Medulla oblongata (tissue), 1 donor: ENCODE measurements at regions not wholly inside any gene's neighbourhood (a gene's known extent, or its start where the extent isn't known, plus 50 kb on each side); places are given as distances from the start of the nearest gene placed in this dataset.

ENCODE experiments used
- DNase-seq: peaks from one replicate; pipeline ENCODE4 v3.0.0-alpha.2; 2015; ENCODE audit errors: extremely low spot score

DNA sequence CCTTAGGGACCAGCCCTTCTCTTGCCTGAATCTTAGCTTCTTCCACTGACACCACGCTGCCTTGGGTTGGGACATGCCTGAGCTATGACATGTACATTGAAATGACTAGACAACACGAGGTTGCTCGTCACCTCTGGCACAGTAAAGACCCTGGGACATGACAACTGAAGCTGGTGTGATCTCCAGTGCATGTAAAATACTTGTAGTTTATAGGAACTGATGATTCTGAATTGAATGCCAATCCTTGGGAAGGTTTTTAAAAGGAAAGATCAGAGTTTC, 100.7 kb upstream of the PGRMC2 start:
- DNase-seq: no peak

DNA sequence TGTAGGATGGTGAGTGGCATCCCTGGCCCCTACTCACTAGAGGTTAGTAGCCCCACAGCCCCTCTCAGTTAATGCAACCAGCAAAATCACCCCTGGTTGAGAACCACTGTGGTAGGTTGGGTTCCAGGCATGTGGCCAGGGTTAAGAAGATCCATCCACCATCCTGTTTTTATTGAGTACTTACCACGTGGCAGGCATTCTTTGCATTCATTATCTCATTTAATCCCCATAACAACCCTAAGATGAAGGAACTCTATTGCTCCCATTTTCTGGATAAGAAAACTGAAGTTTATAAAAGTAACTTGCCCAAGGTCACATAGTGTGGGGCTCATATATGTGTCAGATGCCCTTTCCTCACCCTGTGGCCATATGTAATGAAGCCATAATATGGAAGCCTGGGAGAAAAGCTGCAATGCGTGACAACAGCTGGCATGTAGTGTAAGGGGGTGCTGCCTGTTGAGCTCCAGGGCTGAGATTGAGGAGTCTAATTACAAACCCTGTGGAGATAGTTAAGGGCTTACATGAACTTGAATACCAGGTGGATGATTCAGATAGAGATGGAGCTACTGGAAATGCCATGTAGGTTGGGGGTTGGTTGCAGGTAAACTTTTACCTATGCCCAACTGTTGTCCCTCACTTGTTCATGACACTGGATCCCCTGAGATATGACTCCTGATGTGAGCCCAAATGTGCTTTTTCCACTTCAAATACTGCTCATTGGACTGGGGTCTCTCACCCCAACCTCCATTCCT, 100.2 kb upstream of the PGRMC2 start:
- no peak for DNase-seq

DNA sequence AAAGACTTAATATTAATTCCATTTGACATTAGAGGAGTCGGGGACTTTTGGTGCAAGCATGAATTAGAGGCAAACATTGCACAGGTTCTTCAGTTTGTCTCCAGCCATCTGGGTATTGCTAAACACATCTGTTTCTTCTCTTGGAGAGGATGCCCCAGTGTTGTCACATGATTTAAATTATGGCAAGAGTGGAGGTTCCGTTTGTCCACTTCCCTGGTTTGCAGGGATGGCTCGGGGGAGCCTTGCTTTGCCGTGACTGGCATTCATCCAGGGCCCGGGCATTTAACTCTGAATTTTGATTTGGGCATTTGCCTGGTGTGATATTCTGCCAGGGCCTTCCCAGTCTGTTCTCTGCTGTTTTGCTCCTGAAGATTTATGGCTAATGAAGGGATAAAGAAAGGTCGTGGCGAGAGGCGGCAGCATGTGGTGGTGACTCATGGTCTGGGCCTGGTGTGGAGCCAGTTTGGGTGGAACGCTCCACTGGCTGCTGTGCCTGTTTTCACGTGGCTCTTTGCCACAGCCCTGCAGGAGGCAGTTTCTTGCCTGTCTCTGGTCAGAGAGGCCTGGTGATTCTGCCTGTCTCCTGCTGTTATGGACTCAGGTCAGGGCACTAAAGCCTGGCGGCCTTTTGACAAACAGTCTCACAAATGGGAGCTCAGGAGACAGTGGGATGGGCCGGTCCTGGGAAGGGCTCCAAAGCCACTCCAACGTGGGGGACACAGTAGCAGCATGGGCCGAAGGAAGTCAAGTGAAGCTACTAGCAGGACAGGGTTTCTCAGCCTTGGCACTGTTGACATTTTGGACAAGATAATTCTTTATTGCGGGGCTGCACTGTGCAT, 99.4 kb upstream of the PGRMC2 start:
- DNase-seq: peak; percentile 91

DNA sequence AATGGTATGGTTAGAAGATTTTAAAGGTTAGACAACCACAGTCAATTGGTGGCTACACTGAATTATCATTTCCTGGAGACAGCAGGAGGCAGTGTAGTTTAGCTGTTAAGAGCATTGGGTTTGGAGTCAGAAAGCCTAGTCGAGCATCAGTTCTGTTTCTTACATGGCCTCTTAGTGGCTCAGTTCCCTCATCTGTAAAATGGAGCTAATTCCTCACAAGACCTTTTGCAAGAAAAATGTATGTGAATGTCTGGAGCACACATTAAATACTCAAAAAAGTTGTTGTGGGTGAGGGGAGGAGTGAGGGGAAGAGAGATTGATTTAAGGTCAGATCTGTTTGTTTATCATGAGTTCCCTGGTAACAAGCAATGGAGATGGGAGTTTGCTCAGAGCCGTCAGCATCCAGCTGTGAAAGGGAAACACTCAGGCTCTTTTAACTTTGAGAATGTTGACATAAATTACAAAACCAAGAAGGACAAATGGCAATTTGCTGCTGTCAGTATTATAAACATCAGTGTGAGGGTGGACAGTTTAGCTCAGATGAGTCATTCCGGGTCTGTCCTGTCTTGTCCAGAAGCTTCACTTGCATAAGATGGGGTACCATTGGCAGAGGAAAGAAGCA, 98.2 kb upstream of the PGRMC2 start:
- peak; percentile 27 for DNase-seq

DNA sequence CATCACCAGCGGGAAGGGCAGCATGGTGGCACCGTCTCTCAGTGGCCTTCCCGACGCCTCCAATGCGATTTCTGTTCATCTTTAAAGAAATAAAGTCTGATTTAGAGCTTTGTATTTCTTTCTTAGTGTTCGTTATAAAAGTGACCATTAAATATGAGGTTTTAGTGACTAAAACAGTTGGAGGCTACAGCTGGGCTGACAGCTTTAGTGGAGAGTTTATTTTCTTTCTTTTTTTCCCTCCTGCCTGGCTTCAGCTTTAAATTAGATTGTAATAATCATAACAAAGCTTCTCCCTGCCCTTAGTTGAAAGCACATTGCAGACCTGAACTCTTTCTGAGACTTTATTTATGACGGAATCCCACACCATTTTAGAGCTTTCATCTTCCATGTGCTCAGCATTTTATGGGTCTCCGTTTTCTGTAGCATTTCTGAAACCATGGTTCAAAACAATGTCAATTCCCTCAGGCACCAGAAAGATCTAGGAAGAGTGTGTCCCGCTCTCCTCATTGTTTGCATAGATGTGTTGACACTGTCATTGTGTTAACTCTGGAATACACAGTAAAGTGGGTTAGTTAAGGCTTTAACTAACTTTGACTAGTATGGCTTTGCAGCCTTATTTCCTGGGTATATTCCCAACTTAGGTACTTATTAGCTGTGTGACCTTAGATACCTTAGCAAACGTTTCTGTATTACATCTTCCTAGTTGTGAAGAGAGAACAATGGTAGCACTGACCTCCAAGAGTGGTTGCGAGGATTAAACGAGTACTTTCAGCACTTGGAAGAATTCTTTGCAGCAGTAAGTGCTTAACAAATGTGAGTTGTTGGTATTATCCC, 97.4 kb upstream of the PGRMC2 start:
- DNase-seq: no peak

DNA sequence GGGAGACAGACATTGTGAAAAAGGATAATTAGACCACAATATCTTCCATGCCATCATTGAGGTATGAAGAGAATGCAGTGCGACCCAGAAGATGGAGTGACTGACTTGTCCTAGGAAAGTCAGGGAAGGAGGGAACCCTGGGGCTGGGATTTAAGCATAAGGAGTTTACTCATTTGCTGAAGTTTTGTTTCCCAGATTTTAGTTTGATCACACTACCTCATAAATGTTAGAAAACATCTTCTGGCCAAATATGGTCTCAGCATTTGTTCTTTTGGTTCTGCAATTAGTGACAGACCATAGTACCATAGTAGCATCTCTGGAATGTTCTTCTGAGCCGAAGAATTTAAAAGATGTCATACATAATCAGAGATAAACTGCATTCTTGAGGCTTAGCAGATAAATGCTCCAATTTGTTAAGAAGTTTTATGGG, 96.5 kb upstream of the PGRMC2 start:
- no peak for DNase-seq

DNA sequence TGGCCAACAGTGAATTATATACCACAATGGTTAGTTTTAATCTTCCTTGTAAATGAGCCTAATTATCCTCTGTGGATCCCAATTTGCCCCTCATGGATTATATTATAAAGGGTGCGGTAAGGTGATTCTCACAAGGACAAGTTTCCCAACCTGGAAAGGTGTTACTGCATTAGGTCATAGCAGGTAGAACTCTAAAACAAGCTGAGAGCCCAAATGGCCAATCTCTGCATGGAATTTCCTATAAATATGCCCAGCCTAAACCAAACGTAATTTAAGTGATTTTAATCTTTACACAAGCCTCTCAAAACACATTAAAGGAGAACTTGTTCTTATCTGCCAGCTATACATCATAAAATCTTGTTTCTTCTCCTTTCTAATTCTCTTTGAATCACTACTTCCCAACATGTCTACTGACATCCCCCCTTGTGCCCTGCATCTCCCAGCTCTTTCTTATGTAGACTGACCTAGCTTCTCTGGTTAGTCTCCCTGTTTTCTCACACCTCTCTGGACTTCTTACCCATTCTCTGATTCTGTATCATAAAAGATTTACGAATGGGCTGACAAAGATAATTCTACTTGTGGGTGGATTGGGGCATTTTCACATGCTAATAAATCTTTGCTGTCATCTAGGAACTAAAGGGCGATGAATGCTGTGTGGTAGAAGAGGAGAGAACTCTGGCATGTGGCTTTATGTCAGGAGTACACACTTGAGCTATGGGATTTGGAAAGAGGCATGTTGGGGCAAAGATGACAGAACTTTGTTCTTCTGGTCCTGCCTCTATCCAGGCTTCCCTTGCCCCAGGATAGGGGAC, 94.3 kb upstream of the PGRMC2 start:
- DNase-seq: no peak

DNA sequence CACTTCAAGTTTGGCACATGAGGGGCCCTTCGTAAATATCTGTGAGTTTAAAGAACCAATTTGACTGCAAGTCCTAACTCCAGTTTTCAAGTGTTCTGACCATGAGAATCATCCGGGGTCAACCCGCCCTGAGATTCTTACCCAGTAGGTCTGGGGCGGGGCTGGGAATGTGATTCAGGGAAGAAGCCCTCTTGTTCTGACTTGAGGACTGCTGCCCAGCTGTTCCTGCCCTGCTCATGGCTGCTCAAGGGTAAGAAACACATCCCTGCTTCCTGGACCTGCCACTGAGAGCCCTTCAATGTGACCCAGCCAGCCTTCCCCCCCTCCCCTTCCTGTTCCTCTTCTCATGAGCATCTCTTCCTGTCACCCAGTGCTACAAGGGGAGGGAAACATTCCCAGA, 92.7 kb upstream of the PGRMC2 start:
- DNase-seq: no peak

DNA sequence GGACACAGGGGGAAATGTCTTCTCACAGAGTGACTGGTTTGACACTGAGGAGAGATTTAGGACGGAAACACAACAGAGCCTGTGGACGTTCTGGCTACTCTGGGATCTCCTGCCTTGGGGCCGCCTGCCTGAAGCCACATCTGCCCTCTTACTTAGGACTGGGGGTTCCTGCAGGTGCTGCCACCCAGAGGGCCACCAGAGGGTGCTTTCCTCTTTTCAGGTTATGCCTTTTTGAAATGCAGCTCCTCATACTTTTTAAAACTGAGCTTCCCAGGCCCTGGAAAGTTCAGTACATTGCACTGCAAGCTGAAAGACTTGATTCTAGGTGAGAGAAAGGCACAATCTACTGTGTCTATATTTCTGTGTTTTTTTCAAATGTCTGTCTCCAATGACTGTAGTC, 92.2 kb upstream of the PGRMC2 start:
- no peak for DNase-seq

DNA sequence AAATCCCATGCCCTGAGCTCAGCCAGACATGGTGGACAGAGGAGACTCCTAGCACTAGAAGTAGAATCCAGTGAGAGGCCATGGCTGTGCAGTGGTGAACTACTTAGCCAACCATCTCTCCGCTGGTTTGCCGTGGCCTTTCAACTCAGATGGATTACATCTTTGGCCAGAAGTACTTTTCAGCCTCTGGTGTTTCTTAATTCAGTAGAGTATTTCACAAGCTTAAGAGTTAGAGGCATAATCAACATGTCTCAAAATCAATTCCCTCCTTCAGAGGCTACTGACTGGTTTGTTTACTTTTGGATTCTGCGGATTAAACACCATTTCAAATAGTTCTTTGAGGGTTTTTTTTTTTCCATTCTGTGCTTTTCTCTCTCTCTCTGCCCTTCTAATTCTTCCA, 91.1 kb upstream of the PGRMC2 start:
- no peak for DNase-seq

DNA sequence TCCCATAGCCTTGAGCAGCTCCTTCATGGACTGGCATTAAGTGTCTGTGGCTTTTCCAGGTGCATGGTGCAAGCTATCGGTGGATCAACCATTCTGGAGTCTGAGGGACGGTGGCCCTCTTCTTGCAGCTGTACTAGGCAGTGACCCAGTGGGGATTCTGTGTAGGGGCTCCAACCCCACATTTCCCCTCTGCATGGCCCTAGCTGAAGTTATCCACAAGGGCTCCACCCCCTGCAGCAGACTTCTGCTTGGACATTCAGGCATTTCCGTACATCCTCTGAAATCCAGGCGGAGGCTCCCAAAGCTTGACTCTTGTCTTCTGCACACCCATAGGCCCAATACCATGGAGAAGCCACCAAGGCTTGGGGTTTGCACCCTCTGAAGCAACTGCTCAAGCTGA, 89.3 kb upstream of the PGRMC2 start:
- no peak for DNase-seq

DNA sequence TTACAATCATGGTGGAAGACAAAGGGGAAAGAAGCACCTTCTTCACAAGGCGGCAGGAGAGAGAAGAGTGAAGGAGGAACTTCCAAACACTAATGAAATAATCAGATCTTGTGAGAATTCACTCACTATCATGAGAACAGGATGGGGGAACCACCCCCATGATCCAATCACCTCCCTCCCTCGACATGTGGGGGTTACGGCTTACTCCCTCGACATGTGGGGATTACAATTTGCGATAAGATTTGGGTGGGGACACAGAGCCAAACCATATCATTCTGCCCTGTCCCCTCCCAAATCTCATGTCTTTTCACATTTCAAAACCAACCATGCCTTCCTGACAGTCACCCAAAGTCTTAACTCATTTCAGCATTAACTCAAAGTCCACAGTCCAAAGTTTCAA, 88.7 kb upstream of the PGRMC2 start:
- no peak for DNase-seq

DNA sequence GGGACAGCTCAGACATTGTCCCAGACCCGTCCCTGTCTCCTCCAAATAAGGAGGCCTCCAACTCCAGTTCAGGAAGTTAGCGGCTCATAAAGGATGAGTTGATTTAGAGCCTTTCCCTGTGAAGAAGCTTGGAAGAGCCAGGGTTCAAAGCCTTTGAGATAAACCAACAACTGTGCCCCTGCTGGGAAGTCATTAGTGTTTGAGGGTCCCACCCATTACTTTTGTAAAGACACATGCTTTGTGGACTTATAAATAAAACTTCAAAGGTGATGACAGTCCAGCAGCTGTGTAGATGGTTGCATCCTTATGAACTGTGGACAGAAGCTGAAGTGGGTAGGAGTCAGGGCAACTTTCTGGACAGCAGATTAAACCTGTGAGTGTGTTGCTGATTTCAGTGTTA, 86.0 kb upstream of the PGRMC2 start:
- no peak for DNase-seq

DNA sequence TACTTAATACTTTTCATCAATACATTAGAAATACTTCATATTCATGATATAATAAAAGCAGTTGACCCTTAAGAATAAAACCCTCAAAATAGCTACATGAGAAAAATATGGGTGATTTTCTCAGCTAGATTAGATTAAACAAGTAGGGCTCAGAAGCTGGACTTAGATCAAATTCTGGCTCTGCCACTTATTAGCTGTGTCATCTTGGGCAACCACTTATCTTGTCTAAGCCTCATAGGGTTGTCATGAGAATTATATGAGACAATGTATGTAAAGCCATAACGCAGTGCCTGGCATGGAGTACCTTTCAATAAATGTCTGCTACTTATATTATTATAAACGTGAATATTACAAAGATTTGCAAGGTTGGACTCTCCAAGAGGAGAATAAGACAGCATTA, 84.3 kb upstream of the PGRMC2 start:
- DNase-seq: no peak

DNA sequence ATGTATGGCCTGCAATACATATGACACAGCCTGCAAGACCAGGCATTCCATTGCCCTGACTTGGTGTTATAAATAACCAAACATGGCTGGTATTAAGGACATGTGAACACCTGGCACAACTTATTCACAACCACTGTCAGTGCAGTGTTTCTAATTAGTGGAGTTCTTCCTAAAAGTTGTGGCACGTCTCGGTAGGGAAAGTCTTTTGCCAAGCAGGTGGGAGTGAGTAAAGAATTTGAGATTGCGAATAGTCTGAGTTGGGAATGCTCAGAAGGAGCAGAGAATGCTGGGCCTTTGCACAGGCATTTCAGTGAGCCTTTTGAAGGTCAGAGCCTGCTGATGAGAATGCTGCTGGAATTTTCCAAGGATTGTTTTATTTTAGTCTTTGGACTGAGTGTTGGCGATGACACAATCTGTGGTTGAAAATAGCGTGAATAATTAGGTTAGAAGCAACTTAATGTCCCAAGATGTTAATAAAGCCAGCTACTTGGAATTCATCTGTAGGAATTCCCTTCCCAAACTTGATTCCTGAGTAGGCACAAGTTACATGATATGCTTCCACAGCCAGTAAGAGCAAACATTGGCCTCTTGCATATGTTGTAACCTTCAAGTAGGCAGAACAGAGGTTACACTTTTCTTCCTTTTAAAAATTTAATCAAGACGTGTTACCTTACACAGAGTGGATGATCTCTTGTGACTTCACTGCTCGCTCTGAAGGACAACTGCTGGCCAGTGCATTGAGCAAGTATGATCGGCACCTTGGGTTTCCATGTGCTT, 83.6 kb upstream of the PGRMC2 start:
- no peak for DNase-seq

DNA sequence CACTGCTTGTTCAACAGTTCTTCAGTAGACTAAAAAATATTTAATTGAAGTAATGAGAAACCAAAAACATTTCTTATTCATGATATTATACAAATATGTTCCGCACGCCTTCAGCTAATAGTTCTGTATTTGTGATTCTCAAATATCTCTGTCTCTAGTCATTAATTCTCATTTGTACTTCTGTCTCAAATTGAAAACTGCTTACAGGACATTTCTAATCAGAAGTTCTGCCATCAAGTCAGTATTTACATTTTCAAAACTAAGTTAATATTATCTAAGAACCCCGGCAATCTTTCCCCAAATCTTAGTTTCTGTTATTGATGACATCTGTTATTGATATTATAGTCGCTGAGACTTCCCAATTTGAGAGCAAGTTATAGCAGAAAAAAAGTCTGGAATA, 78.6 kb upstream of the PGRMC2 start:
- DNase-seq: no peak

DNA sequence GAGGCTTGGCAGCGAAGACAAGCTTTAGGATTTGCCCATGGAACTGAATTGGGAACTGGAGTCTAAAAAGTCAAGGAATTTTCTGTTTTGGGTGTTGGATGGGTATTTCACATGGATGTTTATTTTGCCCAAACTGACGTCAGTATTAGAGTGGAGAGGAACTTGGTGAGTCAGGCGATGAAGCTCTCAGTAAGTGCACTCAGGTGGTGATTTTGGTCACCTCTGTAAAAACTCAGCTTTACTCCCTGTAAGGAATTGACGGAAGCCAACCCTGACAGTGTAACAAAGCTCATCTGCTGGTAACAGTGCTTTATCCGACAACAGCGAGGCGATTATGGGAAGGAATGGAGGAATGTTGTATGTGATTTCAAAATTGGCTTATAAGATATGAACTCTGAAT, 77.0 kb upstream of the PGRMC2 start:
- DNase-seq: no peak

DNA sequence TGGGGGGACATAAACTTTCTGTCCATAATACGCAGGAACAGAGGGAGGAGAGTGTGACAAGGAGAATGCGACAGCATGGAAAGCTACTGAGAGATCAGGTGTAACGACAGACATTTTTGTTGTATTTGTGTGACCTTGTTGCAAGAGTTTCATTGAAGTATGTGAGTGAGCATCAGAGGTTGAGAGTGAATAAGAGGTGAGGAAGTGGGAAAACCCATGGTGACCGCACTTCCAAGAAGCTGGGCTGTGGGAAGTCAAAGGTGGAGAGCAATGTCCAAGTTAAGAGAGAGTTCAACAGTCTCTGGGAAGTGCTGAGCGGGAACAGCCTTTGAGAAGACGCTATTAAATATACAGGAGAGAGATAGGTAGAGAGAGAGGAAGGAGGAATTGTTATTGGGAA, 76.4 kb upstream of the PGRMC2 start:
- no peak for DNase-seq

DNA sequence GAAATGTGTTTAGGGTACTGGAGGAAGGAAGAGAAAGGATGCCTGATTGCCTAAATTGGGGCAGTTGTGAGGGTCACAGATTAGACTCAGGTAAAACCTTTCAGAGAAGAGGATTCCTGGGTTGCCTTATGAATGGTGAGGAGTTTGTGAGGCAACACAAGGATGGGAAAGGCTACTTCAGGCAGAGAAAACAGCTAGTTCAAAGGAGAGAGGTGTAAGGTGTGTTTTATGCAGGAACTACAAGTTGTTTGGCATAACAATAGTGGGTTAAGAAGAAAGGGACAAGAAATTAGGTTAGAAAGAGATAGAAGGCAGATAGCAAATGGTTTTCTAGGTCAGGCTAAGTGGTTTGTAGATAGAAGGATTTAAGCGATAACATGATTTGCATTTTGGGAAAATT, 75.1 kb upstream of the PGRMC2 start:
- DNase-seq: no peak

DNA sequence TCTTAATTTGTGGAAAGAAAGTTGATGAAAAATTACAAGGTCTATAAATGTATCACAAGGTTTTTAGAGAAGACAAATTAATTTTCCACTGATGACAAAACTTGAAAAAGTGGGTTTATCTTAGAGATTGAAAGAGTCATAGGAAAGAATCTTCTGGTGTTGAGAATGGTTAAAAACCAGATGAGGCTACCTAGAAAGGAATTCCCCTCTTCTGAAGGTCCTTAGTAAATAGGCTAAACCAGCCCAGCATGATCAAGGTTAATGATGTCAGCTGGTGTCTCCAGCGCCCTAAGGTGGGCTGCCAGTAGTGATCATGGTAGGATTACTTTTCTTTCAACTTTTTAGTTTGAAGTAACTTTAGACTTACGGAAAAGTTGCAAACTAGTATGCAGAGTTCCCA, 71.8 kb upstream of the PGRMC2 start:
- no peak for DNase-seq

DNA sequence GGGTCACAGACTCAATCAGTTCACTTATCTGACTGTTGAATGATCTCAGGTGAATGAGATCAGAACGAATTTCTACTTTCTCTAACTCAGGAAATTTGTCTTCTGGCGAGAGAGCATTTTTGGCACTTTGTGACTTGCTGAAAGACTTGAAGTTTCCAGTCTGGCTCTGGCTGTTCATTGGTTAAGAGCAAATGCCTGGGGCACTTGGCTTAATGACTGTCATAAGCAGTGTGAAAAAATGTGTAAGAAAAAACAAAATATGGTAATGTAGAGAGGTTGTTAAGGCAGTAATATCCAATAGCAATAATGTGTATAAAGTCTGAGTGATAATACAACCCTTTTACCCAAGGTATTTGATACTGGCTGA, 71.3 kb upstream of the PGRMC2 start:
- DNase-seq: no peak
